CD8-positive, alpha-beta memory T cell (primary cell): ENCODE measurements at regions not wholly inside any gene's neighbourhood (a gene's known extent, or its start where the extent isn't known, plus 50 kb on each side); places are given as distances from the start of the nearest gene placed in this dataset.

ENCODE experiments used
- CTCF ChIA-PET: fragments of 350-600 bp; sonication (Branson Sonifier 250); formaldehyde crosslinking; loops from one replicate; lab custom pipeline; 2021; ENCODE audit warnings: antibody characterized with exemption; lab: Charles Lee
- POLR2A ChIA-PET: fragments of 350-600 bp; sonication (Branson Sonifier 250); formaldehyde crosslinking; loops from one replicate; lab custom pipeline; 2021; ENCODE audit warnings: antibody characterized with exemption; lab: Charles Lee
- DNase-seq, 5 donors: peaks; one replicate each; pipeline versions ENCODE4 v3.0.0 to v3.0.0-alpha.2; 2020 to 2022; ENCODE audit warnings: mixed read lengths in 1 of 5
- H3K27ac ChIP-seq: one replicate; pipeline ENCODE4 v1.7.0; 2013; ENCODE audit warnings: low read depth, mild to moderate bottlenecking, low read length, moderate library complexity
- H3K27me3 ChIP-seq: 2 replicates; pipeline ENCODE4 v1.7.0; 2013; ENCODE audit warnings: low read length, mild to moderate bottlenecking; ENCODE audit not compliant: insufficient read depth, poor library complexity, severe bottlenecking
- H3K36me3 ChIP-seq: 2 replicates; pipeline ENCODE4 v1.7.0; 2013; ENCODE audit warnings: mild to moderate bottlenecking, low read length, moderate library complexity; ENCODE audit not compliant: insufficient read depth
- H3K4me1 ChIP-seq: 2 replicates; pipeline ENCODE4 v1.7.0; 2013; ENCODE audit warnings: mild to moderate bottlenecking, low read length, moderate library complexity; ENCODE audit not compliant: insufficient read depth
- H3K4me3 ChIP-seq: 2 replicates; pipeline ENCODE4 v1.7.0; 2013; ENCODE audit warnings: mild to moderate bottlenecking, low read length
- H3K9me3 ChIP-seq: 2 replicates; pipeline ENCODE4 v1.7.0; 2013; ENCODE audit warnings: mild to moderate bottlenecking, low read length
- H3K27ac Mint-ChIP-seq, 8 donors: one replicate each; pipeline ENCODE4 v1.8.0; 2020 to 2021; ENCODE audit warnings: mixed read lengths in 8 of 8, mild to moderate bottlenecking in 6 of 8, inconsistent platforms in 3 of 8, moderate library complexity in 3 of 8
- H3K27me3 Mint-ChIP-seq, 2 donors: one replicate each; pipeline ENCODE4 v1.8.0; 2020 to 2021; ENCODE audit warnings: mixed read lengths in 2 of 2, mild to moderate bottlenecking in 1 of 2, moderate library complexity in 1 of 2
- H3K36me3 Mint-ChIP-seq, 3 donors: one replicate each; pipeline ENCODE4 v1.8.0; 2020 to 2021; ENCODE audit warnings: mixed read lengths in 3 of 3, inconsistent platforms in 1 of 3, mild to moderate bottlenecking in 1 of 3
- H3K4me1 Mint-ChIP-seq, 3 donors: one replicate each; pipeline ENCODE4 v1.8.0; 2020 to 2021; ENCODE audit warnings: mixed read lengths in 3 of 3, inconsistent platforms in 1 of 3, mild to moderate bottlenecking in 1 of 3
- H3K4me3 Mint-ChIP-seq, 7 donors: one replicate each; pipeline ENCODE4 v1.8.0; 2020 to 2021; ENCODE audit warnings: mixed read lengths in 7 of 7, mild to moderate bottlenecking in 6 of 7, moderate library complexity in 4 of 7, inconsistent platforms in 2 of 7
- H3K9me3 Mint-ChIP-seq, 5 donors: one replicate each; pipeline ENCODE4 v1.8.0; 2020 to 2022; ENCODE audit warnings: mixed read lengths in 5 of 5, mild to moderate bottlenecking in 3 of 5, moderate library complexity in 2 of 5, inconsistent platforms in 1 of 5

DNA sequence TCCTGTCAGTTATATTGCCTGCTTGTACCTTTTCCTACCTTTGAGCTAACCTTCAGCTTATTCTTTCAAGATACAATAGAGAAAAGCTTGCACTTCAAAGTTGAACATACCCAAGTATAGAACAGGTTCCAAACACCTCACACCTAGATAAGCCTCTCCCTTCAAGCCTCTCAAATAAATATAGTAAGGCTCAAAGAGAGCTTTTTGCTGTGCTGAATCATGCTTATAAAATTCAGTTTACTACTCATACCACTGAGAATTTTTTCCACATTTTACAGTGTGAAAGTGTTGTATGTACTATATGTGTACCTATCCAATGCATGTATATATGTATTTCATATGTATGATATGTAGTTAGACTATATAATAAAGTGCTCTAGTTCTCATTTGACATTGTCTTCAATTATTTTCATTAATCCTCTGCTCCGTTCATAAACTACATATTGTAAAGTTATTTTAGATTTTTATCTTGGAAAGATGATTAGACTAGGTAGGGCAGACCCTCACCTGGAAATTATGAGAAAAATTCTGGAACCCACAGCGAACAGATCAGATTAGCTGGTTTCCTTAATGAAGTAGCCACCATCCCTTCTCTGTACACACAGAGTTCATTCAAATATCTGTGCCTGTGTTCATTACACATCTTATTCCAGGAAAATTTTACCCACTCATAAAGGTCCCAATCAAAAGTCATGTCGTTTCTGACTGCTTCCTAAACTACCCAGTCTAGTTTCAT lies 149.2 kb upstream of the RGMB start:
- no peaks in the 10 kb centered on the region for H3K36me3 ChIP-seq
- Mint-ChIP-seq H3K36me3 (no peaks in the 10 kb centered on the region), H3K4me1 (no peaks in the 10 kb centered on the region), H3K27me3 (peaks cover 2 to 5% of the 10 kb centered on the region in 2 donors), H3K9me3 (peaks cover 0 to 2% (median 0%) of the 10 kb centered on the region in 5 donors), H3K4me3 (no peak overlapping the region), H3K27ac (no peak overlapping the region)
- no peaks in the 10 kb centered on the region for H3K9me3 ChIP-seq
- H3K4me3 ChIP-seq = no peak overlapping the region
- H3K27me3 ChIP-seq = no peaks in the 10 kb centered on the region
- no peaks in the 10 kb centered on the region for H3K4me1 ChIP-seq
- DNase-seq = no peak
- ChIA-PET CTCF (no interaction called here), POLR2A (no interaction called here)
- no peak overlapping the region for H3K27ac ChIP-seq

DNA sequence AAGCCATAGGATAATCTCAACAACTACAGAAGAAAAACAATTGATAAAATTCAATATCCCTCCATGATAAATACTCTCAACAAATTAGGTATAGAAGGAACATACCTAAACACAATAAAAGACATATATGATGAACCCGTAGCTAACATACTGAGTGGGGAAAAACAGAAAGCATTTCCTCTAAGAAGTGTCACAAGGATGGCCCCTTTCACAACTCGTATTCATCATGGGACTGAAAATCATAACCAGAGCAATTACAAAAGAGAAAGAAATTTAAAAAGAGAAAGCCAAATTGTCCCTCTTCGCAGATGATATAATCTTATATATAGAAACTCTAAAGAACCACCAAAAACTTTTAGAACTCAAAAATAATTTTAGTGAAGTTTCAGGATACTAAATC lies 146.3 kb upstream of the RGMB start:
- no peaks in the 10 kb centered on the region for H3K4me1 Mint-ChIP-seq
- H3K27ac ChIP-seq = no peak overlapping the region
- no peak overlapping the region for H3K27ac Mint-ChIP-seq
- H3K36me3 Mint-ChIP-seq = no peaks in the 10 kb centered on the region
- CTCF ChIA-PET = no interaction called here
- DNase-seq = no peak
- POLR2A ChIA-PET = no interaction called here
- H3K4me3 Mint-ChIP-seq = no peak overlapping the region
- no peaks in the 10 kb centered on the region for H3K9me3 ChIP-seq
- H3K4me3 ChIP-seq = no peak overlapping the region
- H3K27me3 Mint-ChIP-seq = peaks cover 2% of the 10 kb centered on the region in 2 donors
- peaks cover 0 to 2% (median 0%) of the 10 kb centered on the region in 5 donors for H3K9me3 Mint-ChIP-seq
- H3K4me1 ChIP-seq = no peaks in the 10 kb centered on the region
- no peaks in the 10 kb centered on the region for H3K36me3 ChIP-seq
- no peaks in the 10 kb centered on the region for H3K27me3 ChIP-seq

DNA sequence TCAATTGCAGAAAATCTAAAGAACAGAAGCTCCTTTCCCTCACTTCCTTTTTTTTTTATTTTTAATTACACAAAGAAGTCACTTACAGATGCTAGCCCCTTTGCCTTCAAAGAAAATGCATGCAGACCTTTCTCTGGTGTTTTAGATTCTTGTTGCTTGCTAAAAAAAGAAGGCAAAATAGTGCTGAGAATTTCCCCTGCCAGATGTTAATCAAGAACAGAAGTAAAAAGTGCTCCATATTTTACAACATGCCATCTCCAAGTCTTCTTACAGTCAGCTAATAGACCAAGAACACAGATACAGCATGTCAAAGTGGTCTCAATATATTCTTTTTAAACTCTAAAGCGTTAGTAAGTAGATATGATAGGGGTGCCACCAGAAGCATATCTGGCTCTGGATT lies 142.8 kb upstream of the RGMB start:
- H3K36me3 Mint-ChIP-seq = no peaks in the 10 kb centered on the region

DNA sequence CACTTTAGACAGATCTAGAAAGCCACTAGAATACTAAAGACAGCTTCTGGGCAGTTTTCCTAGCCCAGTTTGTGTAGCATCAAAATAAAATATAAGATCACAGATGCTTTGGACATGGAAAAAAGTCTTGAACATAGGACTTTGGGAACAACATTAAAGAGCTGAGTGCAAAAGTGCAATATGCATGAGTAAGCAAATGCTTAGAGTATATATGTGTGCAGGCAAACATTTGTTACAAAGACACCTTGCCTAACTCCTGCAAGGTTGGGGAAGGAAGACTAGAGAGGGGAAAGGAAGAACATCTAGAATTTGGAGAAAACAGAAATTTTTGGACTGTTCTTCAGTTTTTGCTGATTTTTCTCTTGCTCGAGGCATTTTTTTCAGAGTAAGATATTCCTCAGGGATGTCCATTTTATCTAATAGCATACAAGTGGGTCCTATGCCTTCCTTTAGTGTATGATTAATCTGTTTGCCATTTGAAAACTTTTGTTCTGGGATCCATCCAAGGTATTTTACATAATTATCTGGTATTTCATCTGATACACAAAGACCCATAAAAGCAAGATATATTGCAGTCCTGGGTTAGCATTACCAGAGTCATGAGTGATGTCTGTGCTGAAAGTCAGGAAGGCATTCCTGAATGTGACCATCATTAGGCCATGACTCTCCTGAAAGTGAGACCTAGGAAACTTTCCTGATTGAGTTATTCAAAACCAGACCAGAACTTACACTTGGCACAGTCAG lies 142.0 kb upstream of the RGMB start:
- H3K36me3 Mint-ChIP-seq = no peaks in the 10 kb centered on the region
- no peaks in the 10 kb centered on the region for H3K4me1 Mint-ChIP-seq
- Histone ChIP-seq H3K36me3 (no peaks in the 10 kb centered on the region), H3K9me3 (no peaks in the 10 kb centered on the region), H3K27ac (no peak overlapping the region), H3K4me3 (no peak overlapping the region), H3K4me1 (no peaks in the 10 kb centered on the region), H3K27me3 (no peaks in the 10 kb centered on the region)
- DNase-seq = no peak
- H3K4me3 Mint-ChIP-seq = no peak overlapping the region
- H3K27ac Mint-ChIP-seq = no peak overlapping the region
- H3K9me3 Mint-ChIP-seq = peaks cover 0 to 2% (median 0%) of the 10 kb centered on the region in 5 donors
- H3K27me3 Mint-ChIP-seq = no peaks in the 10 kb centered on the region
- POLR2A ChIA-PET = no interaction called here
- CTCF ChIA-PET = no interaction called here

More for the DNA sequence above, 142.8 kb upstream of the RGMB start:
- peaks cover 0 to 2% of the 10 kb centered on the region in 2 donors for H3K27me3 Mint-ChIP-seq
- no peaks in the 10 kb centered on the region for H3K9me3 ChIP-seq
- no peak overlapping the region for H3K4me3 Mint-ChIP-seq
- H3K9me3 Mint-ChIP-seq = peaks cover 0 to 2% (median 0%) of the 10 kb centered on the region in 5 donors
- no peak for DNase-seq
- no peaks in the 10 kb centered on the region for H3K4me1 Mint-ChIP-seq
- H3K4me1 ChIP-seq = no peaks in the 10 kb centered on the region
- H3K27ac ChIP-seq = no peak overlapping the region
- no peak overlapping the region for H3K27ac Mint-ChIP-seq
- ChIA-PET CTCF (no interaction called here), POLR2A (no interaction called here)
- no peak overlapping the region for H3K4me3 ChIP-seq
- H3K27me3 ChIP-seq = no peaks in the 10 kb centered on the region
- no peaks in the 10 kb centered on the region for H3K36me3 ChIP-seq

DNA sequence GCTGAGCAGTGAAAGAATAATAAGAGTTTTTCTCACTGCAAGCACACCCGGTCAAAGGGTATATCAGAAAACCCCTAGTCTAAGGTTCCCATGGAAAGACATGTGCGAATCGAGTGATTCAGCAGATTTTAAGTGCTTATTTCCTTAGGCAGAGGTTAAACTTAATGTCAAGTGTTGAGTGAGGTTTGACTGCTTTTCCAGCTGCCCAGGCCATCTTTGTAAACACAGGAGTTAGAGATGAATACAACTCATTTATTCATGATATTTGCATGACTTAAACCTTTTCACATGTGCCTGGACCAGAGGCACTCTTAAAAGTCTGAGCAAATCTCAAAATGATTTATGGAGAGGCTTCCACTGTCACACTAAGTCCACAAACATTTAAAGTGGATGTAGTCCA lies 137.8 kb upstream of the RGMB start:
- CTCF ChIA-PET = no interaction called here
- POLR2A ChIA-PET = no interaction called here

DNA sequence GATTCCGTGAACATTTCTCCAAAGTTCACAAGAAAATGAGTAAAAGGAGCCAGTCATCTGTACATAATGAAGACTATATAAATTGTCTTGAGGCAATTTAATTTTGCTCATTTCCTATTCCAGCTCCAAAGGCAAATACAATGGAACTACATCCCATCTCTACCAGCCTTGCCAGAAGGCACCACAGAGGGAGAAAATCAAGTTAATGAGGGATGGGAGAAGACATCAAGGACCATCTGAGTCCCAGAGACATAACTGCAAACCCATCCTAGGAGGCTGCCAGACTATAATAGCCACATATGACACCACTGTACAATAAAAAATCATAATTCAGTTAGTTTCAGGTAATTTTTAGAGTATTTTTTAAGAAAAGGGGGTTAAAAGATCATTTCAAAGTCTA lies 136.3 kb upstream of the RGMB start:
- no peak overlapping the region for H3K27ac ChIP-seq
- no peaks in the 10 kb centered on the region for H3K27me3 ChIP-seq
- H3K4me1 Mint-ChIP-seq = no peaks in the 10 kb centered on the region
- ChIA-PET CTCF (no interaction called here), POLR2A (no interaction called here)
- no peaks in the 10 kb centered on the region for H3K36me3 ChIP-seq
- H3K4me3 ChIP-seq = no peak overlapping the region
- no peak overlapping the region for H3K4me3 Mint-ChIP-seq
- H3K27me3 Mint-ChIP-seq = no peaks in the 10 kb centered on the region
- no peaks in the 10 kb centered on the region for H3K9me3 ChIP-seq
- H3K9me3 Mint-ChIP-seq = peaks cover 0 to 2% (median 0%) of the 10 kb centered on the region in 5 donors
- DNase-seq = no peak
- H3K36me3 Mint-ChIP-seq = no peaks in the 10 kb centered on the region
- no peaks in the 10 kb centered on the region for H3K4me1 ChIP-seq
- no peak overlapping the region for H3K27ac Mint-ChIP-seq

More for the DNA sequence above, 137.8 kb upstream of the RGMB start:
- DNase-seq = no peak
- H3K4me3 ChIP-seq = no peak overlapping the region
- peaks cover 0 to 2% (median 0%) of the 10 kb centered on the region in 5 donors for H3K9me3 Mint-ChIP-seq
- H3K27ac ChIP-seq = no peak overlapping the region
- no peaks in the 10 kb centered on the region for H3K27me3 Mint-ChIP-seq
- H3K27ac Mint-ChIP-seq = no peak overlapping the region
- no peaks in the 10 kb centered on the region for H3K27me3 ChIP-seq
- no peaks in the 10 kb centered on the region for H3K4me1 Mint-ChIP-seq
- no peaks in the 10 kb centered on the region for H3K36me3 ChIP-seq
- no peaks in the 10 kb centered on the region for H3K4me1 ChIP-seq
- no peak overlapping the region for H3K4me3 Mint-ChIP-seq
- no peaks in the 10 kb centered on the region for H3K36me3 Mint-ChIP-seq
- H3K9me3 ChIP-seq = no peaks in the 10 kb centered on the region

DNA sequence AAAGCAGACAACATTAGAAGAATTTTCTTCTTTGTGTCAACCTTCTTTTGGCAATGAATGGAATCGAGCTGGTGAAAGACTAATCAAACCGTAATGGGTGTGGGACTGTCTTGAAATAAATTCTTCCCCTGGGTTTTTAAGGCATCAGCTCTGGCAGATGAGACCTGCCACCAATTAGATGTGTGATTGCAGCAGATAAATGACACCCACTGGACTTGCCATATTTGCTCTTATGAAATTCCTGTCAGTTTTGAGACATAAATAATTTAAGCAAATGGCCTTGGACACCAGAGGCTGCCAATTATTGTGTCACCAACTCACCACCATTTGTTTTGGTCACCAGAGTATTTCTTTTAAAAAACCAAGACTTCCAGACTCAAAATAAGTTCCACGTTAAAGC lies 135.9 kb upstream of the RGMB start:
- H3K9me3 ChIP-seq = no peaks in the 10 kb centered on the region
- no peak overlapping the region for H3K4me3 Mint-ChIP-seq
- CTCF ChIA-PET = no interaction called here

DNA sequence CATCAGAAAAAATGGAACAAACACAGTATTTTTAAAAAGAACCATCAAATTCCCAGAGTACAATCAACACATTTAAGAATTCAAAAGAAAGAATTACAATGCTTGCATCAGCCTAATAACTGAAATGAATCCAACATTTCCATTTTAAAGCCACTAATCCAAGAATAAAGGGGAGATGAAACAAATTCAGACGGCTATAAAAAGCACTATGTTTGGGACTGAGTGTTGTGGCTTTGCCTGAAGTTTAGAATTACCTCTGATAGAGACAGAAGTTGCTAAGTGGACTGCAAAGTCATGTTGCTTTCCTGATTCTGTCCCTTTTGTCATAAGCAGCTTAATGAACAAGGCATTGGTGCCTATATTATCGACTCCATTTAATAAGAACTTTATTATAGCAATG lies 135.4 kb upstream of the RGMB start:
- ChIA-PET POLR2A (no interaction called here), CTCF (no interaction called here)
- Histone ChIP-seq H3K4me3 (no peak overlapping the region), H3K9me3 (no peaks in the 10 kb centered on the region), H3K27ac (no peak overlapping the region), H3K27me3 (no peaks in the 10 kb centered on the region), H3K36me3 (no peaks in the 10 kb centered on the region), H3K4me1 (no peaks in the 10 kb centered on the region)
- no peaks in the 10 kb centered on the region for H3K4me1 Mint-ChIP-seq
- peaks cover 0 to 2% (median 0%) of the 10 kb centered on the region in 5 donors for H3K9me3 Mint-ChIP-seq
- H3K4me3 Mint-ChIP-seq = no peak overlapping the region
- H3K36me3 Mint-ChIP-seq = no peaks in the 10 kb centered on the region
- DNase-seq = no peak
- H3K27ac Mint-ChIP-seq = no peak overlapping the region
- no peaks in the 10 kb centered on the region for H3K27me3 Mint-ChIP-seq

More for the DNA sequence above, 135.9 kb upstream of the RGMB start:
- H3K4me1 ChIP-seq = no peaks in the 10 kb centered on the region
- Mint-ChIP-seq H3K27me3 (no peaks in the 10 kb centered on the region), H3K9me3 (peaks cover 0 to 2% (median 0%) of the 10 kb centered on the region in 5 donors), H3K27ac (no peak overlapping the region), H3K4me1 (no peaks in the 10 kb centered on the region), H3K36me3 (no peaks in the 10 kb centered on the region)
- no peaks in the 10 kb centered on the region for H3K27me3 ChIP-seq
- no peak overlapping the region for H3K27ac ChIP-seq
- POLR2A ChIA-PET = no interaction called here
- DNase-seq = no peak
- no peaks in the 10 kb centered on the region for H3K36me3 ChIP-seq
- H3K4me3 ChIP-seq = no peak overlapping the region
